ENCODE measurements at regions not wholly inside any gene's neighbourhood (a gene's known extent, or its start where the extent isn't known, plus 50 kb on each side); places are given as distances from the start of the nearest gene placed in this dataset.
"Not testable (repeated sequence)": the region's sequence is repeated elsewhere in the genome, so short reads cannot be mapped to it uniquely, and the experiment has no call there.

DNA sequence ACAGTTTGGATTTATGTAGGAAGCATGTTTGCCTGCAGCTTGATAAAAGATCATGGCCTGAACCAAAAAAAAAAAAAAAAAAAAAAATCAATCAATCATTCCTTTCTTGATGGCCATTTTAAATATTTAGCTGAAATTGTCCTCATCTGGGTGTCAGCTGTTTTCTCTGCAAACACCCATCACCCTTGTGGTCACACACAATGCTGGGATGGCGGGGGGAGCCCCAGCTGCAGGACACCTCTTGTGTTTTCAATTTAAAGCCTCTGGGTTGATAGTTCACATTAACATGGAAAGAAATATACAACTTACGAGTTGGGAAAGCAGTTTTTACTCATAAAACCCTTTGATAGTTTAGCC is 160.4 kb downstream of the ZFP64 start:
- peaks cover 4% of the 10 kb centered on the region for H3K4me1 ChIP-seq
- no peaks in the 10 kb centered on the region for H3K27me3 ChIP-seq
- DNase-seq (no peak), ATAC-seq (no peak)
- no peak overlapping the region for H3K4me3 ChIP-seq
- WGBS, 2 donors, result 70 to 79% methylated on average over 2 of the region's 2 CpGs
- TF ChIP-seq, protein P1, sequence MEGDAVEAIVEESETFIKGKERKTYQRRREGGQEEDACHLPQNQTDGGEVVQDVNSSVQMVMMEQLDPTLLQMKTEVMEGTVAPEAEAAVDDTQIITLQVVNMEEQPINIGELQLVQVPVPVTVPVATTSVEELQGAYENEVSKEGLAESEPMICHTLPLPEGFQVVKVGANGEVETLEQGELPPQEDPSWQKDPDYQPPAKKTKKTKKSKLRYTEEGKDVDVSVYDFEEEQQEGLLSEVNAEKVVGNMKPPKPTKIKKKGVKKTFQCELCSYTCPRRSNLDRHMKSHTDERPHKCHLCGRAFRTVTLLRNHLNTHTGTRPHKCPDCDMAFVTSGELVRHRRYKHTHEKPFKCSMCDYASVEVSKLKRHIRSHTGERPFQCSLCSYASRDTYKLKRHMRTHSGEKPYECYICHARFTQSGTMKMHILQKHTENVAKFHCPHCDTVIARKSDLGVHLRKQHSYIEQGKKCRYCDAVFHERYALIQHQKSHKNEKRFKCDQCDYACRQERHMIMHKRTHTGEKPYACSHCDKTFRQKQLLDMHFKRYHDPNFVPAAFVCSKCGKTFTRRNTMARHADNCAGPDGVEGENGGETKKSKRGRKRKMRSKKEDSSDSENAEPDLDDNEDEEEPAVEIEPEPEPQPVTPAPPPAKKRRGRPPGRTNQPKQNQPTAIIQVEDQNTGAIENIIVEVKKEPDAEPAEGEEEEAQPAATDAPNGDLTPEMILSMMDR (IDR thresholded peaks at IDR 0.05), result no peak
- TF ChIP-seq POLR2A (IDR thresholded peaks at IDR 0.05), result no peak
- H3K9me3 ChIP-seq, result no peaks in the 10 kb centered on the region
- H3K27ac ChIP-seq, result peak overlapping the region in 1 of 4 donors; percentile 53
- intact Hi-C loops (cut with DNase I), result no loop called here
- no peaks in the 10 kb centered on the region for H3K36me3 ChIP-seq (replicated peaks in 1 of 2; ENCODE audit: insufficient read depth in 1 of 2, low read depth in 2 of 2)

DNA sequence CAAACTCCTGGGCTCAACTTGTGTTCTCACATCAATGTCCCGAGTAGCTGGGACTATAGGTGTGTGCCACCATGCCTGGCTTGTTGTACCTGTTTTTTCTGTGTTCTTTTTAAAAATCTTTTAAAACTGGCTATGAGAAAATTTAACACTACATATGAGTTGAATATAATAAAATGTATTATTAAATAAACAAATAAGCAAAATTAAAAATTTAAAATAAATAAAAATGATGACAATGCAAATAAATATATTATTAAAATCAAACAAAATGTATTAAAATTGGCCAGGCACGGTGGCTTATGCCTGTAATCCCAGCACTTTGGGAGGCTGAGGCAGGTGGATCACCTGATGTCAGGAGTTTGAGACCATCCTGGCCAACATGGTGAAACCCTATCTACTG is 162.4 kb downstream of the ZFP64 start:
- ATAC-seq; H3K4me3 ChIP-seq; H3K27ac ChIP-seq; H3K4me1 ChIP-seq; H3K9me3 ChIP-seq; intact Hi-C loops (cut with DNase I); DNase-seq; H3K27me3 ChIP-seq; H3K36me3 ChIP-seq (replicated peaks in 1 of 2; ENCODE audit: insufficient read depth in 1 of 2, low read depth in 2 of 2): not testable (repeated sequence)
- 93 to 96% methylated on average over 2 of the region's 2 CpGs for WGBS, 2 donors

DNA sequence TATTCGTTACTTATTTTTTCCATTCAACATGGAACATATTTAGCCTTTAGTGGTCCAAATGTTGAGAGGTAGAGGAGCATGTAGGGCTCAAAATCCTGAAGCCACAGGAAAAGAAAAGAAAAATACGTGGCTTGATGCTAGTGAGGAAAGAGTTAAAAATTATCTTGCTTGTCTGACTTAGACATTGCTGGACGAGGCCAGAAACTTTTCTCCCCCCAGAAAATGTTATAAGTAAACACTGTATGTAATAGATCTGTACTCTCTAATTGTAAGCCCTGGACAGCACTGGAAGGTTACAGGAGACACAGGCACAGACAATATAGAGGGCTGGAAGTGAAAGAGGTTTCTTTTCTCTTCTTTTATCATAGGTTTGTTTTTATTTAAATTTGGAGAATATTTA is 165.6 kb downstream of the ZFP64 start:
- no peak for DNase-seq
- WGBS, 2 donors, result 40 to 46% methylated on average over 3 of the region's 3 CpGs
- Histone ChIP-seq H3K9me3 (no peaks in the 10 kb centered on the region), H3K36me3 (replicated peaks in 1 of 2; ENCODE audit: insufficient read depth in 1 of 2, low read depth in 2 of 2) (no peaks in the 10 kb centered on the region), H3K4me1 (no peaks in the 10 kb centered on the region), H3K4me3 (no peak overlapping the region), H3K27me3 (no peaks in the 10 kb centered on the region), H3K27ac (no peak overlapping the region)
- no peak for ATAC-seq
- intact Hi-C loops (cut with DNase I), result no loop called here
- TF ChIP-seq, protein P1 (IDR thresholded peaks at IDR 0.05), result no peak

DNA sequence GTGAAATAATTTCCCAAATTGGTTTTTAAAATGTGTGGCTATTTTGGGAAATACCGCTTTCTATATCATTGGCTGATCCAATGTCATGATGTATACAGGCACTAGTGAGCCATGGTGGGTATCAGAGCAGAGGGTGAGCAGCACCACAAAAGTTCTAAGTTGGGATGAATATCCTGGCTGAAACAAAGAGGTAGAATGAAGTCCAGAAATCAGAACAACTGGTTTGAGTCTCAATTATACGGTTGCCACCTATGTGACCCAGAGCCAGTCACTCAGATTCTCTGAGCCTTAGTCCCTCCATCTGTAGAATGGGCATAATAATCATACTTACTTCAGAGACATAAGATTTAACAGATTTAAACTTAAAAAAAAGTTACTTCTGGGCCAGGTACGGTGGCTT is 172.3 kb downstream of the ZFP64 start:
- intact Hi-C loops (cut with DNase I), result no loop called here
- no peak overlapping the region for H3K4me3 ChIP-seq
- TF ChIP-seq, protein P1 (IDR thresholded peaks at IDR 0.05), result no peak
- TF ChIP-seq POLR2A (IDR thresholded peaks at IDR 0.05), result no peak
- no peaks in the 10 kb centered on the region for H3K9me3 ChIP-seq
- no peak for ATAC-seq
- no peaks in the 10 kb centered on the region for H3K27me3 ChIP-seq
- DNase-seq, result no peak
- 97 to 98% methylated on average over 3 of the region's 3 CpGs for WGBS, 2 donors
- H3K4me1 ChIP-seq, result no peaks in the 10 kb centered on the region
- H3K27ac ChIP-seq, result no peak overlapping the region
- no peaks in the 10 kb centered on the region for H3K36me3 ChIP-seq (replicated peaks in 1 of 2; ENCODE audit: insufficient read depth in 1 of 2, low read depth in 2 of 2)

DNA sequence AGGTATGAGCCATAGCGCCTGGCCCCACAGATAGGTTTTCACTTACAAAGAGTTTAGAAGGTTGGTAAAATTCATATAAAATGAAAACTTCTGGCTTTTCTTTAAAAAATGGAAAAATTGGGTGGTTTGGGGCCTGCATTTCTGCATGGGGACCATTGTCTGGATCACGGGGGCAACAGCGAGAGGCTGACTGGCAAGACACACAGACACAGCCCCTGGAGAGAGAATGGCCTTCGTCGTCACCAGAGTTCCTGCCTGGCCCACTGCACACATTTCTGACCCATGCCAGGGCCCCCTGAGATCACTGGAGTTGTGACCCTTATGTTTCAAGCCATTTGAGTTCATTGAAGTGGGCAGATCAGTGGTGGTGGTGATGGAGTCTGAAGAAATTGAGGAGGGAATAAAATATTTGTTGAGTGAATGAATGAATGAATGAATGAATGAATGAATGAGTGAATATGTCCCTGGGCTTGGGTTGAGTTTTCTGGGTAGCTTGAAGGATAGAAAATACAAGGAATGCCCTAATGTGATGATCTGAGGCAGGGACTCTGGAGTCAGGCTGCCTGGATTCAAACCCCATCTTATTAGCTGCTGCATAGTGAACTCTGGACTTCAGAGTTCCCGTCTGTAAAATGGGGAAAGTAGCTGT is 173.8 kb downstream of the ZFP64 start:
- TF ChIP-seq, protein P1 (IDR thresholded peaks at IDR 0.05), result no peak
- no peak for TF ChIP-seq POLR2A (IDR thresholded peaks at IDR 0.05)
- Histone ChIP-seq H3K4me3 (no peak overlapping the region), H3K4me1 (no peaks in the 10 kb centered on the region), H3K36me3 (replicated peaks in 1 of 2; ENCODE audit: insufficient read depth in 1 of 2, low read depth in 2 of 2) (no peaks in the 10 kb centered on the region), H3K9me3 (no peaks in the 10 kb centered on the region), H3K27ac (no peak overlapping the region), H3K27me3 (no peaks in the 10 kb centered on the region)
- WGBS, 2 donors, result 91 to 95% methylated on average over 4 to 6 of the region's 6 CpGs
- ATAC-seq (no peak), DNase-seq (no peak)
- intact Hi-C loops (cut with DNase I), result no loop called here

All from body of pancreas (tissue), 4 donors.